Stimulated activated CD4-positive, alpha-beta T cell treated with anti-CD3 and anti-CD28 coated beads, Interleukin-12 subunit alpha, Interleukin-12 subunit beta, amount 100 ng/mL, for 4 hours (primary cell): ENCODE measurements at regions not wholly inside any gene's neighbourhood (a gene's known extent, or its start where the extent isn't known, plus 50 kb on each side); places are given as distances from the start of the nearest gene placed in this dataset.
"Not testable (repeated sequence)": the region's sequence is repeated elsewhere in the genome, so short reads cannot be mapped to it uniquely, and the experiment has no call there.

Source experiments
- DNase-seq: peaks from one replicate; pipeline ENCODE4 v3.0.0-alpha.2; 2020

DNA sequence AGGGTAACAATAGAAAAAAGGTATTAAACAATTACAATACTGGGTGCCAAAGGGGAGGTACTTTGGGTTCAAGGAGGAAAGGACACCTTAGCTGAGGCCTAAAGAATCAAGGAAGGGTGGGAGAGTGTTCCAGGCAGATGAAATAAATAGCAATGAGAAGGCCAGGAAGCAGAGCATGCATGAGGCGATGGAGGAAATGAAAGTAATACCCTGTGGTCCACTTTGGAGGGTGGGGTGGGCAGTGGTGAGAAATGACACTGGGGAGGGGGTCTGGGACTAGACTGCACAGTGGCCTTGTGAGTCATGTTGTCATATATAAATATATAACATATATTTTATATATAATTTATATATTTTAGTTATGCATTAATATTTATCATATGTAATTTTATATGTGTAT is 55.9 kb downstream of the BHLHE40 start:
- no peak for DNase-seq

DNA sequence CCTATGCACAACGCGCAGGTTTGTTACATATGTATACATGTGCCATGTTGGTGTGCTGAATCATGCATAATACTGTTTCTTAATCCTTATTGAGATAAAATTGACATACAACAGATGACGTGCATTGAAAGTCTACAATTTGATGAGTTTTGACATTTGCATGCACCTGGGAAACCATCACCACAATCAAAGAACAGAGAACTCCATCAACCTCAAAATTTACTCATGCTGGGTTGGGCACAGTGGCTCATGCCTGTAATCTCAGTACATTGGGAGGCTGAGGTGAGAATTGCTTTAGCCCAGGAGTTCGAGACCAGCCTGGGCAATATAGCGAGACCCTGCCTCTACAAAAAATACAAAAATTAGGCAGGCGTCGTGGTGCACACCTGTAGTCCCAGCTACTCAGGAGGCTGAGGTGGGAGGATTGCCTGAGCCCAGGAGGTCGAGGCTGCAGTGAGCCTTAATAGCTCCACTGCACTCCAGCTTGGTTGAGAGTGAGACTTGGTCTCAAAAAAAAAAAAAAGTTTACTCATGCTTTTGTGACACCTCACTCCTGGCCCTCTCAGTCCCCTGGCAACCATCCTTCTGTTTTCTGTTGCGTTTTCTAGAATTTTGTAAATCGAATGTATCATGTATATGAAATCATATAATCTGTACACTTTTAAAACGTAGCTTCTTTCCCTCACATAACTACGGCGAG is 56.6 kb downstream of the BHLHE40 start:
- DNase-seq: no peak

DNA sequence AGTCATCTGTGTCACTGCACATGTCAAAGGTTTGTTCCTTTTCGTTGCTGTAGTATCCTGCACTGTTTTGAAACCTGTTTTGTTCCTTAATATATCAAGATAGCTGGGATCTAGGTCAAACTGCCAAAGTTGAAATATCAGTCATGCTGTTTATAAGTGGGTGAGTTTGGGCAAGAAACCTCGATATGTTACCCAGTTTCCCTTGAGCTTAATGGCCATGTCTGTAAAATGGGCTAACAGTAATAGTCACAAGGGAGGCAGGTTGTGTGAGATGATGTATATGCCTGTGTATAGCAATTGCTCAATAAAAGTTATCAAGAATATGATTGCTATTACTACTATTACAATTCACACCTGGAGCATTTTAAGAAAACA is 57.1 kb downstream of the BHLHE40 start:
- no peak for DNase-seq

DNA sequence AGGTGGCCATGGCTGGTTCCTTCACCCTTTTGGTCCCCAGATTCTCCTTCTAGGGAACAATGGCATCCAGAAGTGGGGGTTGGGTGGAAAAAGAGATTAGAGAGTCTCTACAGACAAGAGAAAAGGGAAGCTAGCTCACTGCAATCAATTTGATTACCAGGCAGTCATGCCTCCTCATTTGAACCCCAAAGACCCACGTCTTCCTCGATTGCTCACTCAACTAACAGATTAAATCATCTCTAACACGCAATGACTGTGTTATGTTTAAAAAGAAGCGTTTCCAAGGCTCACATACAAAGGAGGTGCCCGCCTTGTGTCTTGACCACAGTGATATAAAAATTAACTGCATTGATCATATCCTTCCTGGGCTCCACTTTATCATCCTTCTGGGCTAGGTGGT is 57.6 kb downstream of the BHLHE40 start:
- no peak for DNase-seq

DNA sequence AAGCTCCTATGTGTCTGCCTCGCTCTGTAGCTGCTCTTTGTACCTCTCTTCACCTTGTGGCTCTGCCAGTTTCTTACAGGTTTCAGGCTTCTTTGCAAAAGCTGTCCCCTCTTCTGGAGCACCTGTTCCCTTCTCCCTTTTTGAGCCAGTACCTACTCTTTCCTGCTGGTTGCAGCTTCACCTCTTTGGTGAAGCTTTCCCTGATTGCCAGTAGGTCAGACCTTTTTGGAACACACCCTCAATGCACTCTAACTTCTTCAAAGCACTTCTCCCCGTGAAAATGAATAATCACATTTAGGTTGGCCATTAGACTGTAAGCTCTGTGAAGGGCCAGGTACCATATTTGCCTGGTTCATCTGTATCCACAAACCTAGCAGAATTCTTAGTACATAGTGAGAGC is 60.3 kb downstream of the BHLHE40 start:
- DNase-seq: no peak

DNA sequence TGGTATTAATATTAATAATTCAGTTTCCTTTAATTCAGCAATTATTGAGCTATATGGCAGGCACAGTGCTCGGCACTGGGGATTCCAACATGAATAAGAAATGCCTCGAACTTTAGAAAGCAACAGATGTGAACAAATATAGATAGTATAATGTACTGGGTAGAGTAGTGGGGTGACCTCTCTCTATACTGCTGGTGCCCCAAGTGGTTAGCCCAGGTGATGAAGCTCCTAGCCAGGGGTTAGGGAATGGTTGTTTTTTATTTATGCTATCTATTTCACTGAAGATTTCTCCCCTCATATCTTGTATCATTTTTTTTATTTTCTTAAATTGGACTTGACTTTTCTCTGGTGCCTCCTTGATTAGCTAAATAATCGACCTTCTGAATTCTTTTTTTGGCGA is 62.1 kb downstream of the BHLHE40 start:
- no peak for DNase-seq

DNA sequence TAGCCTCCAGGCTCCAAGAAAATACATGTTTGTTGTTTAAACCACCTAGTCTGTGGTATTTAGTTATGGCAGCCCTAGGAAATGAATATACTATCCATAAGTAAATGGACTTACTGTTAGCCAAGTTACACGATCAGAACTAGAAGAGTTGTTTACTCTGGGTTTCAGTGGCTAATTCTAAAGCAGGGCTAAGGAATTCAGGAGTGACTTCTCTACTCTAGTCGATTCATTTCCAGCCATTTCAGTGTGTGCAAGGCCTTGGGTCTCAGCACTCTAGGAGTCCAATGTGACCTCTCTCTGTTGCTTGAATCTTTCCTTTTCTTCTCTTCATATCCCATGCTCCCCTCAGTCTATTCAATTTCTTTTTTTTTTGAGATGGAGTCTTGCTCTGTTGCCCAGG is 66.7 kb downstream of the BHLHE40 start:
- DNase-seq: no peak

DNA sequence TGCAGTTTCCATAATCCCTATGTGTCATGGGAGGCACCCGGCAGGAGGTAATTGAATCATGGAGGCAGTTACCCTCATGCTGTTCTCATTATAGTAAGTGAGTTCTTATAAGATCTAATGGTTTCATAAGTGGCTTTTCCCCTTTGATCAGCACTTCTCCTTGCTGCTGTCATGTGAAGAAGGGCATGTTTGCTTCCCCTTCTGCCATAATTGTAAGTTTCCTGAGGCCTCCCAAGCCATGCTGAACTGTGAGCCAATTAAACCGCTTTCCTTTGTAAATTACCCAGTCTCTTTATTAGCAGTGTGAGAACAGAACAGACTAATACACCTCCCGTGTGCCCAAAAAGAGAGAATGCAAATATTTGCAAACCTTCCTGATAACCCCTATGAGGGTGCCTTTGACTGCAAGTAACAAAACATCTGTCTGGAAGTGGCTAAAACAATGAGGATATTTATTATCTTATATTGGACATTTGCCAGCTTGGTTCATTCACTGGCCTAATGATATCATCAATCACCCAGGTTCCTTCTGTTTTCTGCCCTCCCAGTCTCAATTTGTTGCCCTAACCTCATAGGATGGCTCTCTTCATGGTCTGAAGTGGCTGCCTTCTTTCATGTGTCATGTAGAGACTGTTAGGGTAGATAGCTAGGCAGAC is 68.7 kb downstream of the BHLHE40 start:
- no peak for DNase-seq

DNA sequence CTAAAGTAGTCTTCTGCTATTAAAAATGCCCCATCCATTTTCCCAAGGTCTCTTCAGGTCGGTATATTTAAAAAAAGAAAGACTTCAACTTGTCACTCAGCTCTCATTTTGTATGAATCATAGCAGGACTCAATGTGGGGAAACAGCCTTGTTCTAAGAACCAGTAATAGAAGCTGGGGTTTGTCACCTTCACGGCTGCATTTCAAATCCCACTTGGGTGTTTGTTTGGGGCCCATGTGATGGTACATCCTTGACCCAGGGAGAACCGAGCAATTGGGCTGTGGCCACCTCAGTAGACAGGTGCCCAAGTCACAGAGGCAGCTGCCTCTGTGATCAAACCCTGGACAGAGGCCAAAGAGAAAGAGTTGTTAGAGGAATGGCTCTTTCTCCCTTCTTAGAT is 70.3 kb upstream of the ARL8B start:
- no peak for DNase-seq

DNA sequence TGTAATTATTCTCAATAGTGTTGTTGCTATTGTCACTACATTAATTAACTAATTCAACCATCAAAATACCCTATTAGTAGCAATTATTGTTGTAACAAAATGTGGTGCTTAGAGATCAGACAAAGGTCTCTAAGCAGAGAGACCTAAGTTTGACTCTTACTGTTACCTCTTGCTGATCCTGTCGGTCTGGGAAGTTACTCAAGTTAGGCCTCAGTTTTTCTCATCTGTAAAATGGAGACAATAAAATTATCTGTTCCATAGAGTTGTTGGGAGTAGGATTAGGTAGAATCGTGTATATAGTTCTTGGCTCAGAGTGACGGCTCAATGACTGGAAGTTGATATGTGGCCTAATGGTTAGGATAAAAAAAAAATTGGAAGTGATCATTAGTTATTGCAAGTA is 69.8 kb upstream of the ARL8B start:
- no peak for DNase-seq

DNA sequence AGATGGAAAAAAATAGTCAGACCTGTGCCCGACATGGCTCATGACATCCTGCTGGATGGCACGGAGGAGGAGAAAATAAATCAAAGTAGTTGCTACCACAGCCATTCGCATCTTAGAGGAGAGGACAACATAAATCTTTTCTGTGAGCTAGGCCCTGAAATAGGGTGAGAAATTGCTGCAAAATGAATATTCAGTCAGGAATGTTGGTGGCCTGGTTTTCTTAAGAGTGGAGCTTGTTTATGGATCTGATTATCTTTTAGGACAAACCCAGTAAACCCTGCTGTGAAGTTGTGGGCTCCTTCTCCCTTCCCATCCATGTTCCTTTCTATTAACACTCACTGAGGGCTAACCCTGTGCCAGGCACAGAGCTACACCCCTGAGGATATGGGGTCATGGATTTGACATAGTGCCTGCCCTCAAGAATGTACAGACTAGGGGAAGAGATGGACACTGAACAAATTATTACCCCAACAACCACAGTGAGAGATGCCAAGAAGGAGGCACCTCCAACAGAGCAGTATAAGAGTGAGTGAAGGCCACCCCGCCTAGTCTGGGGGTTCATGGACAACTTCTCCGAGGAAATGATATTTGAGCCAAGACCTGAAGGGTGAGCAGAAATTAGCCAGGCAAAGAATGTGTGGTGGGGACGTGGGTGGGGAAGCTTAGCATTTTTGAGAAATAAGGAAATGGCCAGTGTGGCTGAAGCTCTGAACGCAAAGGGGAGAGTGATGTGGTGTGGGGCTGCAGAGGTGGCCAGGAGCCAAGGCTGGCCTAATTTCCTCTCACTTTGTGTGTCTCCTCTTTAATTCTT is 68.9 kb upstream of the ARL8B start:
- DNase-seq: no peak

DNA sequence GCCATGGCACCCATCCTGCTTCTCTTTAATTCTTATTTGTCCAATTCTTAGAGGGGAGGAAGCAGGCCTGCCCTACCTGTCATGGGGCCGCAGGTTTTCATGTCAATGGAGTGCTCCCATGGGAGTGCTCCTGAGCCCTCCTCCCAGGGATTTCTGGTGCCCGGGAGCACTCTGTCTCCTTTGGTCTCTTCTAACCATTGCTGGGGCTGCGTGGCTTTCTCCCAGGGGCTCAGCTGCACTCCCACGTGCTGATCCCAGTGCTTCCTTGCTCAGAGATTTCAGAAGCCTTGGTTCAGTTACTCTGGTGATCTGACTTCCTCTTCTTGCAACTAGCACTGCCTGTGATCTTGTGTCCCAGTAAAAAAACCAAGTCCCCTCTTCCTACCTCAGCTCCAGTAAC is 68.0 kb upstream of the ARL8B start:
- DNase-seq: no peak

DNA sequence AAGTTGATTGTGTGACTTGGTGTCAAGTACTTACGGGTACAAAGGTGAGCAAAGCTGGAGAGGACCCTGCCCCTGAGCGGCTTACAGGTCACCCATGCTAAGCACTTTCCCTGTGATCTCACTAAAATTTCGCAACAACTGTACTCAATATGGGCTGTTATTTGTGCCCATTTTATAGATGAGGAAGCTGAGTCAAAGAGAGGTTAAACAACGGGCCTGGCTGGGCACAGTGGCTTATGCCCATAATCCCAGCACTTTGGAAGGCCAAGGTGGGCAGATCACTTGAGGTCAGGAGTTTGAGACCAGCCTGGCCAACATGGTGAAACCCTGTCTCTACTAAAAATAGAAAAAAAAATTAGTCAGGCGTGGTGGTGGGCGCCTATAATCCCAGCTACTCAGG is 67.5 kb upstream of the ARL8B start:
- DNase-seq: not testable (repeated sequence)

DNA sequence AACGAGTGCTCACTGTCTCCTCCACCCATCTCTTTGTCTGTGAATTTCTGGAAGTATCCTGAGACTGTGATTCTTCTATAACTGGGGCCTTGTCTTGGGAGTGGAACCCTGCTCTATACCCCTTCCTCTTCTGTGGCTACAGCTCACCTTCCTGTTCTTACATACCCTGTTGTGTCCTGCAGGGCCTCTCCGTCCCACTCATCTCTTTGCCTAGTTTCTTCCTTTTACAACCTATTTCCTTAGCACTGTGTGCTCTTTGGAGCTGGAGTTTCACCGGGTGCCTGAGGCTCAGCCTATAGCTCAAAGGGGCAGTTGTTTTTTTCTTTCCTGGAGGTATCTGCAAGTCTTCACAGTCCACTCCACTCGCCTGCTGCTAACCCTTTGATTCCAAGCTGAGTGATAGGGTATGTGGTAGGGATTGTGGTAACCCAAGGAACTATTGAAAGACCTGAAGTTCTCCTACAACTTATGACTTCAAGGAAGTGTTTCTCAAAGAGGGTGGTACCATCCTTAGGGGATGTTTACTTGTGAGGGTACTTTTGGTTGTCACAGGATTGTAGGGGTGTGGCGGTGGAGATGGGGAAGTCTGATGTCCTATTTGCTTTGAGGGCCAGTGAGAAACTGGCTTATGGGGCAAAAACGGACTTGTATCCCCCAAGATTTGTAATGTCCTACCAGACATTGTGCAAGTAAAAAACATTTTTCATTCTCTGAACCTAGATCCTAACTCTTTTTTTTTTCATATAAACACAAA is 66.6 kb upstream of the ARL8B start:
- DNase-seq: no peak

DNA sequence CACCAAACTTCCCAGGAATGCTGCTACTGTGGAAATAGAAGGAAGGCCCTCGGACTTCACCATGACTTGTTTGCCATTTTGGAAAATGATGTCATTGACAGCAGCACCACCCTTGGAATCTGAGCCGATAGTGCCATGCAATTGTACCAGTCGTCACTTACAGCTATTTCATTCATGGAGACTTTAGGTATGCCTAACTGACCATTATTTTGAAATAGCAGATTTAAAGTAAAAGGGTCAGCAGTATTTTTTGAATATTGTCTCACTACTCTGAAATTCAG is 66.0 kb upstream of the ARL8B start:
- no peak for DNase-seq

DNA sequence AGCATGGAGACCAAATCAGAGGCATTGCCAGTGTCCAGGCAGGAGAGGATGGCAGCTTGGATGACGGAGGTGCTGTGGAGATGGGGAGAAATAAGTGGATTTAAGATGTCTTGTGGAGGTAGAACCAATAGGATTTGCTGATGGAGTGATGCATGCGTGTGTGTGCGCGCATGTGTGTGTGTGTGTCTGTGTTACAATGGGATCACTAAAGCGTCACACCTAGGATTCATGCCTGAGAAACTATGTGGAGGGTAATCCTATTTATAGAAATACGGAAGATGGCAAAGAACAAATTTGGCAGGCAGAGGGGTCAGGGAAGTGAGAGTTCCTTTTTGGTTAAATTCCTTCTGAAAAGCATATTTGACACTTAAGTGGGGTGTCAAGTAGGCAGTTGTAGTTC is 64.8 kb upstream of the ARL8B start:
- DNase-seq: no peak

DNA sequence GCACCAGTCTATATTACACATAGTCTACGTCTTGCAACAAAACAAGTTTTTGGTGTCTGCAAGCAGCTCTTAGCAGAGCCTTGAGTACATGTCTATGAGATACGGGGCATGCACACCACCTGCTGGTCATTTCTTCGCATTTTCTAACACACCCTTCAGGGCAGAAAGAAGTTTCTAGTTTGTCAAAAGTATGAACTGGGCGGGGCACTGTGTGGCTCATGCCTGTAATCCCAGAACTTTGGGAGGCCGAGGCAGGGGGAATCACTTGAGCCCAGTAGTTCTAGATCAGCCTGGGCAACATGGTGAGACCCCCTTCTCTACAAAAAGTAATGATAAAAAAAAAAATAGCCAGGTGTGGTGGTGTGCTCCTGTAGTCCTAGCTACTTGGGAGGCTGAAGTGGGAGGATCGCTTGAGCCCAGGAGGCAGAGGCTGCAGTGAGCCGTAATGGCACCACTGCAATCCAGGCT is 64.2 kb upstream of the ARL8B start:
- DNase-seq: peak; percentile 52

DNA sequence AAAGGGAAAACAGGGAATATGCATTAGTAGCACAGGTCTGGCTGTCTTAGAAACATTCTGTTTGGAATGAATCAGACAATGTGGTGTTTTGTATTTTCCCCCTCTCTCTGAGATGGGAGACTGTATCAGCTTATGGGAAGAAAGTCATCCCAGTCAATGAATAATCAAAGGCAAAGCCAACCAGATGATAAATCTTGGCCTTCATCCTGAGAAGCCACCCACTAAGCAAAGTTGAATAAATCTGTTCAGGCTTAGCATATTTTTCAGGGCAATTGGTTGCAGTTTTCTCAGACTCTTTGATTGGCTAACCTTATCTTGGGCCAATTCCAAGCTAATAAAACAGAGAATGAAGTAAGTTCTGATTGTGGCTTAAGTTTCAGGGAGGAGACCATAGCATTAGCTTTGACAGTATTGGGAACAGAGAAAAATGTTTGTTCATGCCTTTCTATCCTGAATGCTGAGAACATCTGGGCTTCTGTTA is 63.6 kb upstream of the ARL8B start:
- no peak for DNase-seq

DNA sequence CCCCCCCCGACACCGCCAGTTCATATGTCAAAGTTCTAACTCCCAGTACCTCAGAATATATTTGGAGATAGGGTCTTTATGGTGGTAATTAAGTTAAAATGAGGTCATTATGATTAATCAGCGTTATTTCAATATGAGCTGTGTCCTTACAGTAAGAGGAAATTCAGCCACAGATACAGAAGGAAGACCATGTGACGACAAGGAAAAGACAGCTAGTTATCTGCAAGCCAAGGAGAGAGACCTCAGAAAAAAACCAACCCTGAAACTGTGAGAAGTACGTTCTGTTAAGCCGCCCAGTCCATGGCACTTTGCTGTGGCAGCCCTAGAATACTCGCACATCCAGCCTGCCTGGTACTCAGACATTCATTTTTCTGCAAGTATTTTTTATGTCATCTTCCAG is 62.3 kb upstream of the ARL8B start:
- no peak for DNase-seq

DNA sequence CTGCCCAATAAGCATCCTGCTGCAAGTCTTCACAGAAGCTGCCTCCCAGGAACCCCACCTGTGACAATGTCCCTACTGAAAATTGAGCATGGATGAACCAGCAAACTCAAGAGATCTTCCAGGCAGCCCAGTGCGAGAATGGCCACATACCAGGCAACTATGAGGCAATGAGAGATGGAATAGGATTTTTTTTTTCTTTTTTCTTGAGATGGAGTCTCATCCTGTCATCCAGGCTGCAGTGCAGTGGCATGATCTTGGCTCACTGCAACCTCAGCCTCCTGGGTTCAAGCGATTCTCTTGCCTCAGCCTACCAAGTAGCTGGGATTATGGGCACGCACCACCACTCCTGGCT is 60.9 kb upstream of the ARL8B start:
- no peak for DNase-seq

DNA sequence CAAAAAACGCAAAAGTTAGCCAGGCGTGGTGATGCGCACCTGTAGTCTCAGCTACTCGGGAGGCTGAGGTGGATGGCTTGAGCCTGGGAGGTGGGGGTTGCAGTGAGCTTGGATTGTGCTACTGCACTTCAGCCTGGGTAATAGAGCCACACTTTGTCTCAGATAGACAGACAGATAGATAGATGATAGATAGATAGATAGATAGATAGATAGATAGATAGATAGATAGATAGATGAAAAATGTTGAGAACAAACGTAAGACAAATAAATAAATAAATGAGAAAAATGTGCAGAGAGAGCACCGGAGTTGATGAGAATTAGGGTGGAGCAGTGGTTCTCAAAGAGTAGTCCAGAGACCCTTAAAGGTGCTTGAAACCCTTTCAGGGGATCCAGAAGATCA is 58.4 kb upstream of the ARL8B start:
- DNase-seq: no peak

DNA sequence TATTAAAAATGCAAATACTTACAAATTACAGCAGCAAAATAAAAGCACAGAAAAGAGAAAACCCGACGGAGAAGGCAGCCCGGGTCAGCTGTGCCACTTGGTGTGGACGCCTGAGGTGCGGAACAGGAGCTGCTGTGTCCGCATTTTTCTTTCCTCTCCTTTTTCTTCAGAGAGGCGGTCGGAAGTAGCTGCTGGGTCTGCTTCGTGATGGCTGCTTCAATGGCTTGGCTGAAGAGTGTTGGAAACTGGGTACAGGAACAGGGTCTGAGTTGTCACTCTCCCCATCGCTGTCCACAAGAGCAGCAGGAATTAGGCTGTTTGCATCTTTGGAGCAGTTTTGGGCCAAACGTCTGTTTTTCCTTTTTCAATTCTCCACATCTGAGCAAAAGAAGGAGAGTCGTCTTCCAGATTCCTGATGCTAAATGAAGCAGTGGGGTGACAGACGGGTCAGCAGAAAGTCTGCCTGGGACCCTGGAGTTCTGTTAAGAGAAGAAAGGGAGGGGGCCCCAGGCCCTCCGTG is 53.5 kb upstream of the ARL8B start:
- no peak for DNase-seq

DNA sequence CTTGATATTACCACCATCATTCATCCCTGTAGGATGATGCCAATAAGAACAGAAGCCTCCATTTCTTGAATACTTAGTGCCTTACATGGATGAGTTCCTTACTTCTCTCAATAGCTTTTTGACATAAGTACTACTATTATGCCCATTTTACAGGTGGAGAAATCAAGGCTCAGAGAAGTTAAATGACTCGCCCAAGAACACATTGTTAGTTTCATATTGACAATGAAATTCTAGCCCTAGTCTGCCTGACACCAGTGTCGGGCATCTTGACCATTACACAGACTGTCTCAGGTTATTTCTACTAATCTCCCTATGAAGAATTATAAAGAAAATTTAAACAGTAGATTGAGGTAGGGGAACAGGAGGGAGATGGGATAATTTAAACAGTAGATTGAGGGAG is 52.5 kb upstream of the ARL8B start:
- no peak for DNase-seq
